GM23338 (cell line): ENCODE measurements at regions not wholly inside any gene's neighbourhood (a gene's known extent, or its start where the extent isn't known, plus 50 kb on each side); places are given as distances from the start of the nearest gene placed in this dataset.

Source experiments
- ATAC-seq: fragments of 200-7000 bp; cut with Tn5 transposase; 3 replicates; pipeline ENCODE4 v1.9.1; 2020
- DNase-seq: peaks from one replicate; pipeline ENCODE4 v3.0.0-alpha.2; 2015; ENCODE audit warnings: low spot score
- H2AFZ ChIP-seq: fragments of 200-600 bp; sonication (generic); 2 replicates; pipeline ENCODE4 v1.8.0; 2016; ENCODE audit warnings: antibody characterized with exemption, mild to moderate bottlenecking, moderate library complexity
- H3F3A ChIP-seq: fragments of 200-600 bp; sonication (generic); replicated peaks from 2 replicates; pipeline ENCODE4 v1.8.0; 2017; ENCODE audit warnings: antibody characterized with exemption, mixed run types, low read depth
- H3K27ac ChIP-seq: fragments of 200-600 bp; sonication (generic); 2 replicates; pipeline ENCODE4 v1.6.1; 2016; ENCODE audit warnings: low read depth
- H3K27me3 ChIP-seq: fragments of 200-600 bp; sonication (generic); 2 replicates; pipeline ENCODE4 v1.8.0; 2016; ENCODE audit warnings: mild to moderate bottlenecking, mixed run types, moderate library complexity; ENCODE audit not compliant: insufficient read depth
- H3K36me3 ChIP-seq: fragments of 200-600 bp; sonication (generic); 2 replicates; pipeline ENCODE4 v1.8.0; 2016; ENCODE audit warnings: mild to moderate bottlenecking; ENCODE audit not compliant: insufficient read depth
- H3K4me1 ChIP-seq: fragments of 200-600 bp; sonication (generic); 2 replicates; pipeline ENCODE4 v1.8.0; 2016; ENCODE audit warnings: mild to moderate bottlenecking, moderate library complexity; ENCODE audit not compliant: insufficient read depth
- H3K4me2 ChIP-seq: fragments of 200-600 bp; sonication (generic); 2 replicates; pipeline ENCODE4 v1.7.1; 2017; ENCODE audit warnings: mixed run types
- H3K4me3 ChIP-seq: fragments of 200-600 bp; sonication (generic); 2 replicates; pipeline ENCODE4 v1.6.1; 2016; ENCODE audit warnings: mixed run types
- H3K79me2 ChIP-seq: fragments of 200-600 bp; sonication (generic); replicated peaks from 2 replicates; pipeline ENCODE4 v1.8.0; 2017; ENCODE audit warnings: mild to moderate bottlenecking; ENCODE audit not compliant: insufficient read depth
- H3K9me2 ChIP-seq: fragments of 200-600 bp; sonication (generic); 2 replicates; pipeline ENCODE4 v1.8.0; 2017; ENCODE audit not compliant: insufficient read depth
- H4K20me1 ChIP-seq: fragments of 200-600 bp; sonication (generic); replicated peaks from 2 replicates; pipeline ENCODE4 v1.8.0; 2017; ENCODE audit warnings: mild to moderate bottlenecking; ENCODE audit not compliant: insufficient read depth
- H3K27ac Mint-ChIP-seq: 2 replicates; pipeline ENCODE4 v1.8.0; 2020; ENCODE audit warnings: inconsistent platforms, mild to moderate bottlenecking, moderate library complexity, mixed read lengths
- H3K27me3 Mint-ChIP-seq: 3 replicates; pipeline ENCODE4 v1.8.0; 2022; ENCODE audit warnings: low read depth, mild to moderate bottlenecking, moderate library complexity, mixed read lengths, inconsistent platforms; ENCODE audit not compliant: insufficient read depth, poor library complexity
- H3K36me3 Mint-ChIP-seq: 3 replicates; pipeline ENCODE4 v1.8.0; 2021; ENCODE audit warnings: low read depth, mild to moderate bottlenecking, inconsistent platforms, moderate library complexity, mixed read lengths
- H3K4me1 Mint-ChIP-seq: 3 replicates; pipeline ENCODE4 v1.8.0; 2020; ENCODE audit warnings: mild to moderate bottlenecking, inconsistent platforms, mixed read lengths
- H3K4me3 Mint-ChIP-seq: 3 replicates; pipeline ENCODE4 v1.8.0; 2021; ENCODE audit warnings: moderate library complexity, mild to moderate bottlenecking, inconsistent platforms, mixed read lengths
- H3K9me3 Mint-ChIP-seq: 3 replicates; pipeline ENCODE4 v1.8.0; 2020; ENCODE audit warnings: moderate library complexity, mild to moderate bottlenecking, inconsistent platforms, mixed read lengths
- ETS1 ChIP-seq: IDR thresholded peaks from 2 replicates; pipeline ENCODE4 v1.6.1; 2016; ENCODE audit warnings: antibody characterized with exemption
- EZH2 ChIP-seq: fragments of 200-600 bp; sonication (generic); IDR thresholded peaks from one replicate; pipeline ENCODE4 v1.8.0; 2017; ENCODE audit warnings: antibody characterized with exemption, mild to moderate bottlenecking, low read depth; ENCODE audit not compliant: unreplicated experiment
- EZH2phosphoT487 ChIP-seq: fragments of 200-600 bp; sonication (generic); IDR thresholded peaks from one replicate; pipeline ENCODE4 v1.8.1; 2018; ENCODE audit warnings: antibody characterized with exemption; ENCODE audit not compliant: unreplicated experiment
- NANOG ChIP-seq: IDR thresholded peaks from 2 replicates; pipeline ENCODE4 v1.6.1; 2016; ENCODE audit warnings: antibody characterized with exemption, borderline replicate concordance
- POLR2AphosphoS5 ChIP-seq: IDR thresholded peaks from 2 replicates; pipeline ENCODE4 v1.6.1; 2016; ENCODE audit warnings: antibody characterized with exemption, low read depth
- REST ChIP-seq: IDR thresholded peaks from one replicate; pipeline ENCODE4 v1.6.1; 2018; ENCODE audit warnings: antibody characterized with exemption; ENCODE audit not compliant: unreplicated experiment
- STAT1 ChIP-seq: IDR thresholded peaks from one replicate; pipeline ENCODE4 v1.6.1; 2016; ENCODE audit warnings: antibody characterized with exemption; ENCODE audit not compliant: unreplicated experiment
- ZNF114 ChIP-seq: fragments of 250-450 bp; sonication (Bioruptor Pico); IDR thresholded peaks from 2 replicates; pipeline ENCODE4 v1.5.0; 2020; ENCODE audit warnings: mild to moderate bottlenecking, moderate library complexity
- TF ChIP-seq, protein P1 (sequence below): fragments of 250-450 bp; sonication (Bioruptor Pico); IDR thresholded peaks from 2 replicates; pipeline ENCODE4 v1.5.0; 2020; ENCODE audit warnings: mild to moderate bottlenecking, moderate library complexity
- TF ChIP-seq, protein P2 (sequence below), 2 experiments: fragments of 200-600 bp in 1 of 2; sonication (generic) in 1 of 2; conservative IDR thresholded peaks; 2 replicates each; pipeline versions ENCODE4 v1.5.1 to v1.6.1; 2016 to 2017; ENCODE audit warnings: antibody characterized with exemption in 2 of 2, low read depth in 2 of 2, mild to moderate bottlenecking in 2 of 2, moderate library complexity in 1 of 2

- TF ChIP-seq, protein P1, sequence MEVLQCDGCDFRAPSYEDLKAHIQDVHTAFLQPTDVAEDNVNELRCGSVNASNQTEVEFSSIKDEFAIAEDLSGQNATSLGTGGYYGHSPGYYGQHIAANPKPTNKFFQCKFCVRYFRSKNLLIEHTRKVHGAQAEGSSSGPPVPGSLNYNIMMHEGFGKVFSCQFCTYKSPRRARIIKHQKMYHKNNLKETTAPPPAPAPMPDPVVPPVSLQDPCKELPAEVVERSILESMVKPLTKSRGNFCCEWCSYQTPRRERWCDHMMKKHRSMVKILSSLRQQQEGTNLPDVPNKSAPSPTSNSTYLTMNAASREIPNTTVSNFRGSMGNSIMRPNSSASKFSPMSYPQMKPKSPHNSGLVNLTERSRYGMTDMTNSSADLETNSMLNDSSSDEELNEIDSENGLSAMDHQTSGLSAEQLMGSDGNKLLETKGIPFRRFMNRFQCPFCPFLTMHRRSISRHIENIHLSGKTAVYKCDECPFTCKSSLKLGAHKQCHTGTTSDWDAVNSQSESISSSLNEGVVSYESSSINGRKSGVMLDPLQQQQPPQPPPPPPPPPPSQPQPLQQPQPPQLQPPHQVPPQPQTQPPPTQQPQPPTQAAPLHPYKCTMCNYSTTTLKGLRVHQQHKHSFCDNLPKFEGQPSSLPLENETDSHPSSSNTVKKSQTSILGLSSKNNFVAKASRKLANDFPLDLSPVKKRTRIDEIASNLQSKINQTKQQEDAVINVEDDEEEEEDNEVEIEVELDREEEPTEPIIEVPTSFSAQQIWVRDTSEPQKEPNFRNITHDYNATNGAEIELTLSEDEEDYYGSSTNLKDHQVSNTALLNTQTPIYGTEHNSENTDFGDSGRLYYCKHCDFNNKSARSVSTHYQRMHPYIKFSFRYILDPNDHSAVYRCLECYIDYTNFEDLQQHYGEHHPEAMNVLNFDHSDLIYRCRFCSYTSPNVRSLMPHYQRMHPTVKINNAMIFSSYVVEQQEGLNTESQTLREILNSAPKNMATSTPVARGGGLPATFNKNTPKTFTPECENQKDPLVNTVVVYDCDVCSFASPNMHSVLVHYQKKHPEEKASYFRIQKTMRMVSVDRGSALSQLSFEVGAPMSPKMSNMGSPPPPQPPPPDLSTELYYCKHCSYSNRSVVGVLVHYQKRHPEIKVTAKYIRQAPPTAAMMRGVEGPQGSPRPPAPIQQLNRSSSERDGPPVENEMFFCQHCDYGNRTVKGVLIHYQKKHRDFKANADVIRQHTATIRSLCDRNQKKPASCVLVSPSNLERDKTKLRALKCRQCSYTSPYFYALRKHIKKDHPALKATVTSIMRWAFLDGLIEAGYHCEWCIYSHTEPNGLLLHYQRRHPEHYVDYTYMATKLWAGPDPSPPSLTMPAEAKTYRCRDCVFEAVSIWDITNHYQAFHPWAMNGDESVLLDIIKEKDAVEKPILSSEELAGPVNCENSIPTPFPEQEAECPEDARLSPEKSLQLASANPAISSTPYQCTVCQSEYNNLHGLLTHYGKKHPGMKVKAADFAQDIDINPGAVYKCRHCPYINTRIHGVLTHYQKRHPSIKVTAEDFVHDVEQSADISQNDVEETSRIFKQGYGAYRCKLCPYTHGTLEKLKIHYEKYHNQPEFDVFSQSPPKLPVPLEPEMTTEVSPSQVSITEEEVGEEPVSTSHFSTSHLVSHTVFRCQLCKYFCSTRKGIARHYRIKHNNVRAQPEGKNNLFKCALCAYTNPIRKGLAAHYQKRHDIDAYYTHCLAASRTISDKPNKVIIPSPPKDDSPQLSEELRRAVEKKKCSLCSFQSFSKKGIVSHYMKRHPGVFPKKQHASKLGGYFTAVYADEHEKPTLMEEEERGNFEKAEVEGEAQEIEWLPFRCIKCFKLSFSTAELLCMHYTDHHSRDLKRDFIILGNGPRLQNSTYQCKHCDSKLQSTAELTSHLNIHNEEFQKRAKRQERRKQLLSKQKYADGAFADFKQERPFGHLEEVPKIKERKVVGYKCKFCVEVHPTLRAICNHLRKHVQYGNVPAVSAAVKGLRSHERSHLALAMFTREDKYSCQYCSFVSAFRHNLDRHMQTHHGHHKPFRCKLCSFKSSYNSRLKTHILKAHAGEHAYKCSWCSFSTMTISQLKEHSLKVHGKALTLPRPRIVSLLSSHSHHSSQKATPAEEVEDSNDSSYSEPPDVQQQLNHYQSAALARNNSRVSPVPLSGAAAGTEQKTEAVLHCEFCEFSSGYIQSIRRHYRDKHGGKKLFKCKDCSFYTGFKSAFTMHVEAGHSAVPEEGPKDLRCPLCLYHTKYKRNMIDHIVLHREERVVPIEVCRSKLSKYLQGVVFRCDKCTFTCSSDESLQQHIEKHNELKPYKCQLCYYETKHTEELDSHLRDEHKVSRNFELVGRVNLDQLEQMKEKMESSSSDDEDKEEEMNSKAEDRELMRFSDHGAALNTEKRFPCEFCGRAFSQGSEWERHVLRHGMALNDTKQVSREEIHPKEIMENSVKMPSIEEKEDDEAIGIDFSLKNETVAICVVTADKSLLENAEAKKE (CRISPR knock-in tag) = no peak
- no peak for TF ChIP-seq ZNF114 (CRISPR knock-in tag)
- TF ChIP-seq EZH2phosphoT487 = no peak
- no peak for TF ChIP-seq STAT1
- TF ChIP-seq ETS1 = no peak
Measured at GRCh38 chr10:131560166-131560565, 248.6 kb upstream of the TCERG1L start (continued).

GRCh38 chr10:131560706-131561355 lies 249.3 kb upstream of the TCERG1L start:
- H3K27me3 Mint-ChIP-seq = peaks cover 11% of the 10 kb centered on the region
- H4K20me1 ChIP-seq = no peaks in the 10 kb centered on the region
- no peak for DNase-seq
- no peak overlapping the region for H3K4me3 ChIP-seq
- H3K27ac ChIP-seq = no peak overlapping the region
- no peak for ATAC-seq
- no peaks in the 10 kb centered on the region for H3K9me2 ChIP-seq
- no peak overlapping the region for H3K27ac Mint-ChIP-seq
- H3K79me2 ChIP-seq = no peaks in the 10 kb centered on the region
- no peak overlapping the region for H2AFZ ChIP-seq
- no peak overlapping the region for H3K4me3 Mint-ChIP-seq
- peaks cover 88% of the 10 kb centered on the region for H3K9me3 Mint-ChIP-seq
- H3K36me3 Mint-ChIP-seq = peaks cover 18% of the 10 kb centered on the region; the same call in 2 of the 3 replicates
- H3K27me3 ChIP-seq = no peaks in the 10 kb centered on the region
- no peak overlapping the region for H3K4me2 ChIP-seq
- no peaks in the 10 kb centered on the region for H3K4me1 ChIP-seq
- H3F3A ChIP-seq = no peaks in the 10 kb centered on the region
- H3K4me1 Mint-ChIP-seq = no peaks in the 10 kb centered on the region; the same call in 2 of the 3 replicates
- H3K36me3 ChIP-seq = no peaks in the 10 kb centered on the region; the same call in 1 of the 2 replicates
- TF ChIP-seq ZNF114 (CRISPR knock-in tag) (no peak), REST (no peak), POLR2AphosphoS5 (no peak), ETS1 (no peak), STAT1 (no peak), NANOG (no peak), EZH2 (no peak)
- TF ChIP-seq, protein P2, sequence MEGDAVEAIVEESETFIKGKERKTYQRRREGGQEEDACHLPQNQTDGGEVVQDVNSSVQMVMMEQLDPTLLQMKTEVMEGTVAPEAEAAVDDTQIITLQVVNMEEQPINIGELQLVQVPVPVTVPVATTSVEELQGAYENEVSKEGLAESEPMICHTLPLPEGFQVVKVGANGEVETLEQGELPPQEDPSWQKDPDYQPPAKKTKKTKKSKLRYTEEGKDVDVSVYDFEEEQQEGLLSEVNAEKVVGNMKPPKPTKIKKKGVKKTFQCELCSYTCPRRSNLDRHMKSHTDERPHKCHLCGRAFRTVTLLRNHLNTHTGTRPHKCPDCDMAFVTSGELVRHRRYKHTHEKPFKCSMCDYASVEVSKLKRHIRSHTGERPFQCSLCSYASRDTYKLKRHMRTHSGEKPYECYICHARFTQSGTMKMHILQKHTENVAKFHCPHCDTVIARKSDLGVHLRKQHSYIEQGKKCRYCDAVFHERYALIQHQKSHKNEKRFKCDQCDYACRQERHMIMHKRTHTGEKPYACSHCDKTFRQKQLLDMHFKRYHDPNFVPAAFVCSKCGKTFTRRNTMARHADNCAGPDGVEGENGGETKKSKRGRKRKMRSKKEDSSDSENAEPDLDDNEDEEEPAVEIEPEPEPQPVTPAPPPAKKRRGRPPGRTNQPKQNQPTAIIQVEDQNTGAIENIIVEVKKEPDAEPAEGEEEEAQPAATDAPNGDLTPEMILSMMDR (conservative IDR thresholded peaks at IDR 0.05; ENCODE audit: low read depth in 2 of 2) = no peak
